ENCODE measurements at regions not wholly inside any gene's neighbourhood (a gene's known extent, or its start where the extent isn't known, plus 50 kb on each side); places are given as distances from the start of the nearest gene placed in this dataset.

GRCh38 chr10:8534891-8535290 lies 480.4 kb downstream of the GATA3 start:
- DNase-seq (ENCODE audit: low read depth): no peak

- DNase-seq (ENCODE audit: low read depth): no peak
Observed at GRCh38 chr10:8539056-8539455, 484.6 kb downstream of the GATA3 start.

DNA sequence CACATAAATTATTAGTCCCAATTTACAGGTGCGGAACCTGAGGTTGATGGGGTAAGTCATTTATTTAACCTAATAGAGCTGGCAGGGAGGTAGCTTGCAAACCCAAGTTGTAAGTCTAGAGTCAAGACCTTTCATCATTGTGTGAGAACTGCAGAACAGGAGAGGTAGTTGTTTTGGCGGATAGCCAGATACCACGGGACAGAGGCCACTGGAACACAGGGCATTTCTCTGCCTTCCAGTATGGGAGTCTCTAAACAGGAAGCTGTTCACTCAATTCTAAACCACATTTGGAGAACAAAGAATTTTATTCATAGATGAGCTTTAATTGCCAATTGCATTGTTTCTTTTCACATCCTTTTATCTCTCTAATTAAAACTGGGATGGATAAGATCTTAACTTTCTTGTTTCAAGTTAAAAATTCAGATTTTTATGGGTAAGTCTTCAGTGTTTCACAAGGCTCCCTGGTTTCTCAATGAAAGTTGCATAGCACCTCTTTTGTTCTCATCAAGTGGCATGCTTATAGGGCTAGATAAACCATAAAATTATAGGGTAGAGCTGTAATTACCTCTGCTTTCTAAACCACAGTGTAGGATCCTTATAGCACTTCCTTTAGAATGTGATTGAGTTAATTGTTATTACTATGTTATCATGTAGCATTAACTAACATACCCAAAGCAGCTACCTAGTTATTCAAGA lies 489.0 kb downstream of the GATA3 start:
- no peak for DNase-seq (ENCODE audit: low read depth)

GRCh38 chr10:8544057-8544380 lies 489.5 kb downstream of the GATA3 start:
- no peak for DNase-seq (ENCODE audit: low read depth)

- no peak for DNase-seq (ENCODE audit: low read depth)
Observed at GRCh38 chr10:8544500-8544899, 490.0 kb downstream of the GATA3 start.

DNA sequence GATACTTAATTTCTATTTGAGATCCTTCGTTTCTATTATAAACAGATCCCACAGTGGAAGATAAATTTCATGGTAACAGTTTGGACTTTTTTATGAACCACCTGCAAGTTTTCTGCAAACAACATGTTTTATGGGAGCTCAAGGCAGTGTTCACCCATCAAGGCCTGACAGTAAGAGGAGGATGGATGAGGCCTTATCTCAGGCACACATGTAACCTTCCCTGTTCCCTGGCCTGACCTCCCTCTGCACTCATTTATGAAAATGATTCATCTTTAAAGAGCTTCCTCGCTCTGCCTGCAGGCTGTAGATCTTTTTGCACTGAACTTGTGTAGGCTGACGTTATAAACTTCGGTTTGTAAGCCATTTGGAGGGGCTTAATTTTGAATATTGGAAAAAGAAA lies 500.1 kb downstream of the GATA3 start:
- DNase-seq (ENCODE audit: low read depth): no peak

GRCh38 chr10:8556321-8556720 lies 501.8 kb downstream of the GATA3 start:
- DNase-seq (ENCODE audit: low read depth): no peak

DNA sequence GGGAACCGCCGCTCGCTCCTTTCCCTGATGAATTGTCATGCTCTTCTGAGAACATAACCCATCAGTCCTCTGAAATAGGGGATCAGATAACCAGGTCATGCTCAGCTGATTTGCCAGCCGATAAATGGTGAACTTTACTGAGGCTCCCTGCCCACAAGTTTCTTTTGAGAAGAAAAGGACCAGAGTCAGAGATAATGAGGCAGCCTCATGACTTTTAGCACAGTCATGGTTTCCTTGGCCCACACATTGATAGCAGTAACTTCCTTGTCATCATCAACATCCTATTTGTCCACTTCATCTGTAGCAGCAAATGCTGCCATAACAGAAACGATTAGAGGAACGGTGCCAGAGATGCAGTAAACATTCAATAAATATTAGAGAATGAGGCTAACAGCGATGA lies 509.0 kb downstream of the GATA3 start:
- no peak for DNase-seq (ENCODE audit: low read depth)

DNA sequence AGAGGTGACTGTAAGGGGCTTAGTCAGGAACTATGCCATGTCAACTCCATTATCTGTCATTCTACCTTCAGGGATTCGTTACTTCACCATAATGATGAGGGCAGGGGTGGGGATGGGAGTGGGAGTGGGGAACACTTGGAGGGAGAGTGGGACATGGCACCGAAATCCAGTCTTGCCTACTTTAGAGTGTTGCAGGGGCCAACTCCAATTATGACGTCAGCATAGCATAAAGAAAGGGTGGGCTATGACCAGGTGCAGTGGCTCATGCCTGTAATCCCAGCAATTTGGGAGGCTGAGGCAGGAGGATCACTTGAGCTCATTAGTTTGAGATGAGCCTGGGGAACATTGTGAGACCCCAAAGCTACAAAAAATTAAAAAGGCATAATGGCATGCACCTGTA lies 512.2 kb downstream of the GATA3 start:
- DNase-seq (ENCODE audit: low read depth): no peak

GRCh38 chr10:8568401-8568800 lies 513.9 kb downstream of the GATA3 start:
- DNase-seq (ENCODE audit: low read depth): no peak

DNA sequence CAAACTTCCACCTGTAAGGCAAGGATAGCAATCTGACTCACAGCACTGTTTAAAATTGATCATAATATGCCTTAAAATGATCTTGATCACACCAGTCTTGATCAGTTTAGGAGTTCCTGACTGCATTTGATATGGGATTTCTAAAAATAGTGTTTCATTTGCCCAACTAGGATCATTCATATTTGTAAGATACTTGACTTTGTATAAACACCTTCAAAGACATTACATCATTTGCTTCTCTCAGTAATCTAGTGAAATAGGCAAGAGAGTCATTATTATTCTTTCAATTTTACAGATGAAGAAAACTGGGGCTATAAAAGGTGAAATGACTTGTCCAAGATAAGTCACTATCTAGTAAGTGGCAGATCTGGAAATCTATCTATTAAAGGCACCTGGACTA lies 521.1 kb downstream of the GATA3 start:
- DNase-seq (ENCODE audit: low read depth): no peak

- DNase-seq (ENCODE audit: low read depth): no peak
Observed at GRCh38 chr10:8576281-8576680, 521.8 kb downstream of the GATA3 start.

DNA sequence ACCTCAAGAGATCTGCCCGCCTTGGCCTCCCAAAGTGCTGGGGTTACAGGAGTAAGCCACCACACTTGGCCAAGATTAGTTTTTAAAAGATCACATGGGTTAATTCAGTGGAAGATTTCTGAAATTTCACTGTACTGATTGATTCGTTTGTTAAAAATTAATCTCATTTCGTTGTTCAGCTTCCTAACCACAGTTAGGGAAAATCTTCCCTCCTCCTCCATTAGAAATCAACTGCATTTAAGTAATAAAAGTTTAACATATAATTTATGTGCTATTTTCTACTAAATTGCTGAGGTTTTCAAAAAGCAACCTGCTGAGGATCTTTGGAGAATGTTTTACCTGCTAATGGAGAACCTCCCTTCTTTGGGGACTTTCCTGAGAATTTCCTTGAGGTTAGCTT lies 522.4 kb downstream of the GATA3 start:
- no peak for DNase-seq (ENCODE audit: low read depth)

DNA sequence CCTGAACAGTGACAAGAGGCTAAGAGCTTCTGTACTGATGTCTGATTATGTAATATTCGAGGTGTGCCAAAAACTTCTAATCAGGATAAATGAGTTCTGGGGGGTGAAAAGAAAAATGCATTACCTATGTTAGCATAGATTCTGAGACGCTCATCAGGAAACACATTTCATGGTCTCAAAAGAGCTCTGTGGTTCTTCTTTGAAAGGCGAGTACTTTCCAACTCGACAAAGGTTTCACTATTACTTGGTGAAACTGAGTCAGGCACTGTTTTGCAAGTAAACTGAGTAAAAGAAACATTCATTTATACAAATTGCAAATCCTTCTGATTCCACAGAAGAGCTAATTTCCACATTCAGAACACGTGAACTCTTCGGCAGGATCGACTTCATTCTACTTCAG lies 523.2 kb downstream of the GATA3 start:
- no peak for DNase-seq (ENCODE audit: low read depth)

DNA sequence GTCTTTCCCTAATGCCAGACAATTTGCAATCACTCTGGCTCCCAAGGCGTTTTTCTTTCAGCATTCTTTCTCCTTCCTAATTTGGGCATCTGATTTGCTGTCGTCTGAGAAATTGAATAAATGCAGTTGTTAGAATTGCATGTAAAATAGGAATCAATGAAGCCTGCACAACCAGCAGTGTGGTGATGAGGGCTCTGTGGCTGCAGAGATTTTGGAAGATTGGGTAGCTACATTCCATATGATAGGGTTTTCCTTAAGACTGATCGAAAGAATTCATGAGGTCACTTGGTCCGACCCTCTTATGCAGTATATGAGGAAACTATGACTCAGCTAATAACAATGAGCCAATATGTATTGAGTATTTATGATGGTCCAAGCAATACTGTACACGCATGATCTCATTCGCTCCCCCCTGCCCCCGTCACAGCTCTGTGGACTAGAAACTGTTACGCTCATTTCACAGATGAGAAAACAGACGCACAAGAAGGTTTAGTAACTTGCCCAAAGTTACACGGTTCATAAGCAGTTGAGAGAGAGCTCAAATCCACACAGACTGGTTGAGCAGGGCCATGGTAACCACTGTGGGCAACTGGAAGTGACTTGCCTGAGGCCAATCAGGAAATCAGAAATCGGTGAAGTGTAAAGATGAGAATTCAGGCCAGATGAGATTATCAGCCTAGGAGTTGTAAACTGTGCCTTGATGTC lies 527.2 kb downstream of the GATA3 start:
- DNase-seq (ENCODE audit: low read depth): no peak

- no peak for DNase-seq (ENCODE audit: low read depth)
Observed at GRCh38 chr10:8583096-8583495, 528.6 kb downstream of the GATA3 start.

GRCh38 chr10:8584666-8585065 lies 530.2 kb downstream of the GATA3 start:
- DNase-seq (ENCODE audit: low read depth): no peak

GRCh38 chr10:8586504-8586903 lies 532.0 kb downstream of the GATA3 start:
- DNase-seq (ENCODE audit: low read depth): no peak

DNA sequence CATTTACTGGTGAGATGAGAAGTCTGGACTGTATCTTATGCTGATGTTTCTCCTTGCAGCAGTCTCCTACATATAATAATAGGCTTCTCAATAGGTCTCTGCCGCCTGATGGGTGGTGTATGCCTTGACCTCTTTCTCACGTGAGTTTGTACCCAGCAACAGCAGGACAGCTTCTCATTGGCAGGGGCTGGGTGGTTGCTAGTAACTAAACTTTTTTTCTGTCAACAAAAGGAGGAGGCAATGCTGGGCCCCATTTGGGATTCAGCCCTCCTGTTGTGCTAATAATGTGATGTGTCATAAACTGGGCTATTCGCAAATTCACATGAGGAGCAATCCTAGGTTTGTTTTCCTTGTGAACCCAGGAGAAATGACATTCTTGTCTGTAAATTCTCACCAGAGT lies 533.6 kb downstream of the GATA3 start:
- DNase-seq (ENCODE audit: low read depth): no peak

DNA sequence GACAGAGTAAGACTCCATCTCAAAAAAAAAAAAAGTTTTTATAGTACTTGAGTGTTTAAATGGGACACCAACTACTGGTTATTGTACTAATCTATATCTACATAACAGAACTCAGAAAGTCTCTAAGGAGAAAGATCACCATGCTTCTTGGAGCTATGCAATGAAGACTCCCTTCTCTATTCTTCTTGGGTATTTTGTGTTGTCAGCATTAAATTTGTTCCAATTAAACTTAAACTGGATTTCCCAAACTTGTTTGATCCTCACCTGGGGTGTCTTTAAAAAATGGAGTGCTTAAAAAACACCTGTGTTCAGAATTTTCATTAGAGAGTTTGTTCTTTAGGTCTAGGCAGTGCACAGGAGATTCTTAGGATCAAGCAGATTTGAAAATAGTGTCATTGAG lies 536.0 kb downstream of the GATA3 start:
- DNase-seq (ENCODE audit: low read depth): no peak

- DNase-seq (ENCODE audit: low read depth): no peak
Observed at GRCh38 chr10:8591640-8592039, 537.2 kb downstream of the GATA3 start.

GRCh38 chr10:8594176-8594575 lies 539.7 kb downstream of the GATA3 start:
- DNase-seq (ENCODE audit: low read depth): no peak

DNA sequence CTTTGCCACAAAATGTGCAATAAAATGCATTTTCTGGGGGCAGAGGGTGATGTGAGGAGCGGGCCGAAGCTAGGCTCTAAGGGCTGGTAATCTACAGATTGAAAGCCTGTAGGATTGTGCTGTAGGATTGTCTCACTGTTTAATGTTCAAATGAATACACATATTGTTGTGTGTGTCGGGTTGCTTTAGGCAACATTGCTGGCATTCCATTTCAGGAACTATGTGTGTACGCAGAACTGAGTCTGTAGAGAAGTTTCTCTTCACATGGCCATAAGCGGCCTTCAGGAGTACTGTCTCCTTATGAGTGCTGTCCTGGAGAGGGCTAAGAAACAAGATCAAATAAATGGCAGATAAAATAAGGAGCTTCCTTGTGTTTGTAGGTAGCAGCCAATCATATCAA lies 540.2 kb downstream of the GATA3 start:
- no peak for DNase-seq (ENCODE audit: low read depth)

DNA sequence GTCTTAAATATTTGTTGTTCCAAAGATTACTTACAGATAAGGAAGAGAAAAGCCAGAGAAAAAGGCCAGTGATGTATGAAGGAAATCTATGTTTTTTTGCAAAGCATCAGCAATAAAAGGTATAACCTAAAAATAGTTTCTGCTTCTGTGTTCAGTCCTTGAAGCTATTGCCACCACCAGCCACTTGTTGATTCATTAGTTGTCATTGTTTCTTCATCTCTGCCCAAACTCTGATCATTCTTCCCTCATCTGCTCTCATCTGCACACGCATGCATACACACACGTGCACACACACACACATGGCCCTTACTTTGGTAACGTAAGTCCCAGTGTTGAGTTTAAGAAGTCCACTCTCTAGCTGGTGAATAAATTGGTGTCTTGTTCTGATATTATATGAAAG lies 540.7 kb downstream of the GATA3 start:
- DNase-seq (ENCODE audit: low read depth): no peak
